ENCODE measurements at regions not wholly inside any gene's neighbourhood (a gene's known extent, or its start where the extent isn't known, plus 50 kb on each side); places are given as distances from the start of the nearest gene placed in this dataset.
"Not testable (repeated sequence)": the region's sequence is repeated elsewhere in the genome, so short reads cannot be mapped to it uniquely, and the experiment has no call there.

GRCh38 chr18:66867653-66868052 is 263.8 kb upstream of the CDH19 start:
- no peaks in the 10 kb centered on the region for H3K36me3 ChIP-seq (replicated peaks; ENCODE audit: insufficient read depth, low read depth)
- TF ChIP-seq EZH2phosphoT487 (IDR thresholded peaks at IDR 0.05; ENCODE audit: low read depth, severe bottlenecking, unreplicated experiment) (no peak), EZH2 (IDR thresholded peaks at IDR 0.05; ENCODE audit: borderline replicate concordance) (no peak), CTCF (IDR thresholded peaks at IDR 0.05; ENCODE audit: poor library complexity) (no peak)
- no peaks in the 10 kb centered on the region for H3K27me3 ChIP-seq
- H3K4me2 ChIP-seq = no peak overlapping the region
- H3K27ac ChIP-seq = no peak overlapping the region
- no peaks in the 10 kb centered on the region for H4K20me1 ChIP-seq (ENCODE audit: insufficient read depth, poor library complexity, severe bottlenecking)
- no peak for DNase-seq (ENCODE audit: low spot score)
- H3K9me2 ChIP-seq (replicated peaks; ENCODE audit: insufficient read depth) = no peaks in the 10 kb centered on the region
- WGBS (ENCODE audit: low lambda C conversion rate, missing lambda C conversion rate) = 51% methylated on average over 4 of the region's 4 CpGs
- H3K9me3 ChIP-seq (ENCODE audit: low read depth) = no peaks in the 10 kb centered on the region
- H3K4me1 ChIP-seq (ENCODE audit: insufficient read depth) = no peaks in the 10 kb centered on the region
- H3K4me3 ChIP-seq = no peak overlapping the region
- no peaks in the 10 kb centered on the region for H3K79me2 ChIP-seq
- H2AFZ ChIP-seq = no peak overlapping the region

- not testable (repeated sequence) for H3K27ac ChIP-seq; H3K4me3 ChIP-seq; DNase-seq (ENCODE audit: low spot score); H3K79me2 ChIP-seq; H3K9me3 ChIP-seq (ENCODE audit: low read depth); H2AFZ ChIP-seq; H3K4me2 ChIP-seq; H4K20me1 ChIP-seq (ENCODE audit: insufficient read depth, poor library complexity, severe bottlenecking); H3K9me2 ChIP-seq (replicated peaks; ENCODE audit: insufficient read depth); H3K36me3 ChIP-seq (replicated peaks; ENCODE audit: insufficient read depth, low read depth); H3K27me3 ChIP-seq; H3K4me1 ChIP-seq (ENCODE audit: insufficient read depth)
- 96% methylated on average over 36 of the region's 43 CpGs for WGBS (ENCODE audit: low lambda C conversion rate, missing lambda C conversion rate)
Observed at GRCh38 chr18:66866427-66866940, 262.6 kb upstream of the CDH19 start.

GRCh38 chr18:66838340-66838987 is 234.6 kb upstream of the CDH19 start:
- Histone ChIP-seq H3K4me3 (no peak overlapping the region), H3K36me3 (replicated peaks; ENCODE audit: insufficient read depth, low read depth) (no peaks in the 10 kb centered on the region), H3K4me2 (no peak overlapping the region), H2AFZ (no peak overlapping the region), H3K9me3 (ENCODE audit: low read depth) (no peaks in the 10 kb centered on the region), H3K27me3 (no peaks in the 10 kb centered on the region), H3K27ac (no peak overlapping the region), H3K79me2 (no peaks in the 10 kb centered on the region), H3K4me1 (ENCODE audit: insufficient read depth) (no peaks in the 10 kb centered on the region), H3K9me2 (replicated peaks; ENCODE audit: insufficient read depth) (no peaks in the 10 kb centered on the region), H4K20me1 (ENCODE audit: insufficient read depth, poor library complexity, severe bottlenecking) (no peaks in the 10 kb centered on the region)
- no peak for TF ChIP-seq CTCF (IDR thresholded peaks at IDR 0.05; ENCODE audit: poor library complexity)
- DNase-seq (ENCODE audit: low spot score) = no peak
- WGBS (ENCODE audit: low lambda C conversion rate, missing lambda C conversion rate) = 91% methylated on average over 4 of the region's 4 CpGs

GRCh38 chr18:66833646-66834045 is 229.8 kb upstream of the CDH19 start:
- no peak for TF ChIP-seq EZH2 (IDR thresholded peaks at IDR 0.05; ENCODE audit: borderline replicate concordance)
- no peak for TF ChIP-seq EZH2phosphoT487 (IDR thresholded peaks at IDR 0.05; ENCODE audit: low read depth, severe bottlenecking, unreplicated experiment)
- TF ChIP-seq CTCF (IDR thresholded peaks at IDR 0.05; ENCODE audit: poor library complexity) = no peak
- 82% methylated on average over 4 of the region's 4 CpGs for WGBS (ENCODE audit: low lambda C conversion rate, missing lambda C conversion rate)

More at GRCh38 chr18:66833646-66834045, 229.8 kb upstream of the CDH19 start:
- Histone ChIP-seq H3K27me3 (no peaks in the 10 kb centered on the region), H3K4me3 (no peak overlapping the region), H3K9me2 (replicated peaks; ENCODE audit: insufficient read depth) (no peaks in the 10 kb centered on the region), H3K36me3 (replicated peaks; ENCODE audit: insufficient read depth, low read depth) (no peaks in the 10 kb centered on the region), H3K4me2 (no peak overlapping the region), H2AFZ (no peak overlapping the region), H3K79me2 (no peaks in the 10 kb centered on the region), H3K9me3 (ENCODE audit: low read depth) (no peaks in the 10 kb centered on the region), H3K4me1 (ENCODE audit: insufficient read depth) (no peaks in the 10 kb centered on the region), H3K27ac (no peak overlapping the region), H4K20me1 (ENCODE audit: insufficient read depth, poor library complexity, severe bottlenecking) (no peaks in the 10 kb centered on the region)
- DNase-seq (ENCODE audit: low spot score) = no peak

Measured in hepatocyte (in vitro differentiated cells).